Uterus (tissue), 2 donors: ENCODE measurements at regions not wholly inside any gene's neighbourhood (a gene's known extent, or its start where the extent isn't known, plus 50 kb on each side); places are given as distances from the start of the nearest gene placed in this dataset.

Experiments
- CTCF ChIP-seq, 4 experiments: fragments of 200-600 bp in 2 of 4; fragments of 450-650 bp in 2 of 4; sonication (generic) in 2 of 4; IDR thresholded peaks; one replicate each; pipeline ENCODE4 v1.5.1; 2016 to 2019; ENCODE audit warnings: antibody characterized with exemption in 4 of 4, mild to moderate bottlenecking in 2 of 4, moderate library complexity in 1 of 4
- POLR2A ChIP-seq, 2 donors: fragments of 450-650 bp; IDR thresholded peaks; one replicate each; pipeline ENCODE4 v1.6.1; 2016; ENCODE audit warnings: antibody characterized with exemption in 2 of 2, mild to moderate bottlenecking in 1 of 2, moderate library complexity in 1 of 2

- TF ChIP-seq CTCF (IDR thresholded peaks at IDR 0.05) (no peak), POLR2A (IDR thresholded peaks at IDR 0.05) (no peak)
Measured at GRCh38 chr18:55732227-55733106, 144.5 kb upstream of the TCF4 start.
